GM19463 (cell line): ENCODE measurements at regions not wholly inside any gene's neighbourhood (a gene's known extent, or its start where the extent isn't known, plus 50 kb on each side); places are given as distances from the start of the nearest gene placed in this dataset.
A peak's percentile ranks its signal among the peaks of the same experiment; 100 is the strongest.

ENCODE experiments used
- ATAC-seq: cut with Tn5 transposase; IDR thresholded peaks from one replicate; pipeline ENCODE4 v1.9.1; 2021; ENCODE audit warnings: mild to moderate bottlenecking, moderate library complexity; ENCODE audit not compliant: unreplicated experiment

DNA sequence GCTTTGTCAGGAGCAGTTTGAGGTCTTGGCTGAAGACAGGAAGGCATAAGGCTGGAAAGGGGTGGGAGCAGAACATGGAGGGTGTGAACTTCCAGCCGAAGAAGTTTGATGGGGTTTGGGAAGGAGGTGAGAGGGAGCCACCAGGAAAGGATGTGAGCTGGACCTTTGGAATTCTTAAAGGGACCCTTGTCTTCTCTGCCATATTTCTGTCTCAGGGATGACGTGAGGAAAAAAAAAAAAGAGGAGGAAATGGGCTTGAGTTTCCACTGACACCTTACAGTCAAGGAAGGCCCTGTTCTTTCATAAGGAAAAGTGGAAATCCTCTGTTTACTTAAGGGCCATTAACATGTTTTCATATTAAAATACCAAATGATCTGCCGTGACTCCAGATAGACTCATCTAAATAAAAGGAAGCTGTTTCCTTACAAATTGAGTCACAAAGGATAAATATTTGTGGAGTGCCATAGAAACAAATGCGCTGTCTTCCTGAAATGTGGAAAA is 132.1 kb downstream of the PALM2AKAP2 start:
- ATAC-seq = no peak

- peak; percentile 43 for ATAC-seq
Measured at GRCh38 chr9:109912726-109913460, 132.9 kb downstream of the PALM2AKAP2 start.

DNA sequence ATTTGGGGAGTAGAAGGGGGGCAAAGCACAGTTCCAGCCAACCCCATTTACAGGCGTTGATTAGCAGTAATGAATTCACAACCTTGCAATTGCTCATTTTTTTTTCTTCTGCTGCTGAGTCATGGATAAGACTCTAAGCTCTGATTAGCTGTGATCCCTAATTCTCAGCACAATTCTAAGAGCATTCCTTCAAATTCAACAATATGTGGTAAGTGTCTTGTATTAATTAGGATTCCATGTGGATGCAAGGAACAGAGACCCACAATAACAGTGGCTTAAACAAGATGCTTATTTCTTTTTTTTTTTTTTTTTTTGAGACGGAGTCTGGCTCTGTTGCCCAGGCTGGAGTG is 133.4 kb downstream of the PALM2AKAP2 start:
- no peak for ATAC-seq

GRCh38 chr9:109914280-109915027 is 134.5 kb downstream of the PALM2AKAP2 start:
- peak; percentile 57 for ATAC-seq

GRCh38 chr9:109916316-109916715 is 136.3 kb downstream of the PALM2AKAP2 start:
- no peak for ATAC-seq

DNA sequence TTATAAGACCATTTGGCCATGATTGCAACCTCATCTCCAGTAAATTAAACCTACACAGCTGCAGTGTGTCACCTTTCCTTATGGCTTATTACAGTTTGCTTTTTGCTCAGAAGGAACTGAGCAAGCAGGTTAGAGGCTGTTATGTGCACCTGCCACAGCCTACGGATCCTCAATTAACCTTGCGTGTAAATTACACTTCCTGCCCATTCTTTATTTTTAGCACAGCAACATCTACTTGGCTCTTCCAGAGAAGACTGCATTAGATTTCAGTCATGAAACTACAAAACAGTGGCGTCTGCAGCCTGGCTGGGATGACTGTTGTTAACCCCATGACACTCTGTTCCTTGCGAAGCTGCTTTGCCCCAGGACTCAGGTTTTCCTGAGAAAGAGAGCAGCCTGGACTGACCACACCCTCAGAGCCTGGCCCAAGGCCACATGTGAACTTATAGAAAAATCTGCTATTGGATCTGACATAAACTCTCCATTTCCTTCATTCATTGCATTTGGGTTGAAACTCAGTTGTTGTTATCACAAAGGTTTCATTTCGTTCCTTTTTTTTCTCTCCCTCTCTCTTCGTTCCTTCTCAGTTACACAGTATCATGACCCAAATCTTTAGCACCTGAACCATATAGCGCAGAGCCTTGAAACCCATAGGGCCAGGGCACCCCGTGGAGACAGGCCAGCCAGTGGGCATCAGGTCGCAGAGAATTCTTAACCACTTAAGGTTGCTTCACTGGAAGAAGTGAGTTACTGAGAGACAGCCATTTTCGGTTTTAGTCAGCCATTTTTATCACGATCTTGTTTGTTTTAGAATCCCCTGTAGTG is 138.6 kb downstream of the PALM2AKAP2 start:
- peak; percentile 49 for ATAC-seq

DNA sequence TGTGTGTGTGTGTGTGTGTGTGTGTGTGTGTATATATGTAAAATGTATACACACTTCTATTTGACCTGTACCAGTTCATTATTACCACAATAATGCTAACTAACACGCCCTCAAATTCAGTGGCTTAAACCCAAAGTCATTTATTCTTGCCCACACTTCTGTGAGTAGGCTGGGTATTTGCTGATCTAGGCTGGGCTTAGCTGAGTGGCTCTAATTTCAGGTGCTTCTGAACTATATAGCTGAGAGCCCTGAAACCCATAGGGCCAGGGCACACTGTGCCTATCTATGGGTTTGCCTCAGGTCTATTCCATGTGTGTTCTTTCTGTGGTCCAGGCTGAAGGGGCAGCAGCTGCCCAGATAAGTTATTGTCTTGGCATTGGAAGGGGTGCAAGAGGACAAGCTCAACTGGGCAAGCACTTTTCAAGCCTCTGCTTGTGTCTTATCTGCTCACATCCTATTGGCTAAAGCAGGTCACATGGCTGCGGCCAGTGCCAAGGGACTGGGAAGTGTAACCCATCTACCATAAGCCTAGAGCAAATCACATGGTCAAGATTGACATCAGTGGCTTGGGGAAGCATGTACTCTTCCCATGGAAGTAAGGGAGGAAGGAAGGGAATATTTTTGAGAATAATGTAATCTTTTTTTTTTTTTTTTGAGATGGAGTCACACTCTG is 139.9 kb downstream of the PALM2AKAP2 start:
- ATAC-seq = no peak

- ATAC-seq = no peak
Measured at GRCh38 chr9:109922617-109923470, 142.8 kb downstream of the PALM2AKAP2 start.

DNA sequence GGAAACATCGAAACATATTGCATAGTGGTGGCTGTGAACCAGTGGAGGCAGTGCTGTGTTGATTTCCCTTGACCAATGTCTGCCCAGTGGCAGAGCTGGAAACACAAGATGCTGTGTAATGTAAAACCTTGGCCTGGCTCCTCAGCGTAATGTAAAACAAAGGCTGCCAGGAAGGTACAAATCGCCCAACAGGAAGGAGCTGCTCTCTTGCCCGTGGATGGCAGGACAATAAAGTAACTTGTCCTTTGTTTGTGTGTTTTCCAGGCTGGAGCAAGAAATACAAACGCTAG is 143.4 kb downstream of the PALM2AKAP2 start:
- ATAC-seq = no peak

DNA sequence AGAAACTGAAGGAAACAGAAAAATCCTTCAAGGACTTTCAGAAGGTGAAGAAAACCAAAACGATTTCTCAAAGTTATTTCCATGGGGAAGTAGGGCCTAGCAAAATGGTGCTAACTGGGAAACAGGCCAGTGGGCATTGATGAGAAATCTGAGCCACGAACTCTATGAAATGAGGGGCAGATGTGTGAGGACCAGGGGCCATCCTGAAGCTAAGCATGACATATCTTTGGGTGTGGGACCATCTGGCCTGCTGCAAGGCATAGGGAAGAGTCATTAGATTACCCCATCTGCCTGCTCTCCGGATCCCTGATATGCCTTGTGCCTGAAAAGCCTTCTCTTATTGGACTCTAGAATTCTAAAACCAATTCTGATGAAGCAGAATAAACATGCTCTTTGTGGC is 143.8 kb downstream of the PALM2AKAP2 start:
- no peak for ATAC-seq

- no peak for ATAC-seq
Measured at GRCh38 chr9:109925799-109926198, 145.8 kb downstream of the PALM2AKAP2 start.

GRCh38 chr9:109926421-109926869 is 146.4 kb downstream of the PALM2AKAP2 start:
- no peak for ATAC-seq

DNA sequence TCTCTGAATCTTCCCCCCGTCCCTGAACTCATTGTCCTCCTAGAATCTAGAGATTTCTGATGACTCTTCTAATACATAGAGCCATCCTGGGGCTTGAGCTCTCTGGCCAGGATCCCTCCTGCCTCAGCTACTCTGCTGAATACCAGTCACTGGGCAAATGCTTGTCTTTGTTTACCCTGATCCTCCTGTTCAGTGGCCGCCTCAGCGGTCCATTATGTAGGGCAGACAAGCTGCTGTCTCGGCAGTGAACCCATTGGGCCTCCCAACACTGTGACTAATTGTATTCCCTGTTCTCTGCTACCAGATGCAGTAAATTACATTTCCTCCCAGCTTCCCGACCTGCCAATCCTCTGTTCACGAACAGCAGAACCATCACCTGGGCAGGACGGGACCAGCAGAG is 151.6 kb downstream of the PALM2AKAP2 start:
- no peak for ATAC-seq

GRCh38 chr9:109934136-109934856 is 154.3 kb downstream of the PALM2AKAP2 start:
- ATAC-seq = no peak

DNA sequence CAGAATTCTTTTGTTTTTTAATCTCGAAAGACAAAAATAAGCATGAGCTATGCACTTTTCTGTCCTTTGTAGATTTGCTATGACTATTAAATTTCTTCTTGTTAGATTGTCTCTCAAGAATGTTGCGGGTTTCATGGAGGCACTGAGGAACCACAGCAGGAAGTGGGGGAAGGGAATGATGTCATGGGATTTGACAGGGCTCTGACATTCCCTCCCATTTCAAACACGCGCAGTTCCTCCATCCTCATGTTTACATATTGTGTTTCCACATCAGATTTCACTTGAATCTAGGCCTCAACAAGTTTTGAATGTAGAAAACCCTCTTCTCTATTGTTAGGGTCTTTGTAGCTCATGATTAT is 154.8 kb downstream of the PALM2AKAP2 start:
- ATAC-seq = no peak

DNA sequence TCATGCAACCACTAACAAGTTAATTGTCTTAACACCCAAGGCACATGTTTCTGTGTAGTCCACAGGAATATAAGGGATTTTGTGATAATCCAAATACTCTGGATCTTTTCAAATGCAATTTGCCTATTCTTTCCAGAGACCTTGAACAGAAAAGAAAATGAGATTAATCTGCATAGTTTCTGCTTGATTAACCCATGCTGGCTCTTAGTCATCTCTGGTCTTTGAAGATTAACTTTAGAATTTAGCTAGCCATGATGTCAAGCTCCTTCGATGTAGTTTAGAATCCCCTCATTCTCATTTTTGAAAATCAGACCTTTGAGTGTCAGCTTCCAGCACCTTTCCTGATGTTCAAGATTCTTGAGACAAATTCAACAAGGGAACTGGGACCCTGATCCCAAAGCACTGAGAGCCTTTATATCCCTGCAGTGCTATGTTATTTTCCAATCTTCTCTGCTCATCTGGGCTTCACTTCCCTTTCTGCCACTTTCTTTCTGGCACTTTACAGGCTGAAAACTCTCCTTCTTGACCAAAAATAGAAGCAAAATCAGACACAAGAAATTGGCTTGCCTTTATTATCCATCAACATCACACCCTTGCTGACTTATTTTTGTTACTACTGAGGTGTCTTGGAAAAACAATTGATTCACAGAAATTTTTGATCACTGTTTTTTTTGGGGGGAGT is 155.5 kb downstream of the PALM2AKAP2 start:
- no peak for ATAC-seq

DNA sequence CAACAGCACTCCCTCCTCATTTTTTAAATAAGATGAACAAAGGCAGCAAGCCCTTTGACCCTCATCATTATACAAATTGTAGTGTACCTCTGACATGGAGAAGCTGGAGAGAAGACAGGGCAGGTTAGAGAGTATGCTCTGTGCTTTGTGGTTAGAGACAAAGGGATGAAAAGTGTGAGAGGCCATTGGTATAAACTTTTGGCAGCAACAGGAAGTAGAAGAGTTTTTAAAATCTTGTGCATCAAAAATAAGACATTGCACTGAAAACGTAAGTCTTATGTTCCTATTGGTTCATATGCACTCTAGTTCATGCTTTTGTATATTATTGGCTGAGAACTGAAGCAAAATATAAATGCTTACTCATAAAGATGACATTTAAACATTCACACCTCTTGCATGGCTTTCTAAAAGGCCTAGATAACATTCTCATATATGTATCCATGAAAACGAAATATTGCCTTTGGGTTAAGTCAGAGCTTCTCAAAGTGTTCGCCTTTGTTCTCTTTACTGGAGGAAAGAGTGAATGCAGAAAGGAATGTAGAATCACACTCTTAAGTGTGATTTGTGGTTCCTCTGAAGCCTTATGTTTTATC is 158.0 kb downstream of the PALM2AKAP2 start:
- ATAC-seq = no peak

DNA sequence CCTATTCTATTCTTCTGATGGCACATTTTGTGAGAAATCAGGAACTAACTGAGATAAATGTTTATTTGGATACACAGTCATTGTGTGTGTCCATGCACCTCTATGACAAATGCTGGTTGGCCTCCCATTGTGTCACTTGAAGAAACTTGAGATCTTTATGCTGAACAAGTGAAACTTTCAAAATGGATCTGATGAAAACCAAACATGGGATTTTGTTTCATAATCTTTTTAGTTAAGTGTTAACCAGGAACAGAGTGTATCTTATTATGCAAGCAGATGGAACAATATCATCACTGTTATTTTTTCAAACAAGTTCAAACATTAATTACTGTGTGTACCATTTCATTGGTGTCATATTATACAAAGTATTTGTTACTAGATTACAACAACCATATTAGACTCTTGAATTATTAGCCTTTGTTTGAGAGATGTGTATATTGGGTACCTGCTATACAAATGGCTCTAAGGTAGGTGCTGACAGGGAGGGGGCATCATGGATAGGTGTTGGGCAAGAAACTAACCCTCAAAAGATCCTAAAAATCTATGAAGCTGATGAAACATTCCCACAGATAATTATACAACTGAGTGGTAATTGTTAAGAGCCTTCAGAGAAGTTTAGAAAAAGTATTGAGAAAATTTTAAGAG is 159.8 kb downstream of the PALM2AKAP2 start:
- no peak for ATAC-seq
